Jurkat, Clone E6-1 (cell line): ENCODE measurements at regions not wholly inside any gene's neighbourhood (a gene's known extent, or its start where the extent isn't known, plus 50 kb on each side); places are given as distances from the start of the nearest gene placed in this dataset.

Source experiments
- DNase-seq: peaks from one replicate; pipeline ENCODE4 v3.0.0-alpha.2; 2011; ENCODE audit warnings: low read depth, low spot score
- H3K4me3 ChIP-seq: 2 replicates; pipeline ENCODE4 v1.5.1; 2011; ENCODE audit warnings: mild to moderate bottlenecking, low read length, control low read depth, moderate library complexity

DNA sequence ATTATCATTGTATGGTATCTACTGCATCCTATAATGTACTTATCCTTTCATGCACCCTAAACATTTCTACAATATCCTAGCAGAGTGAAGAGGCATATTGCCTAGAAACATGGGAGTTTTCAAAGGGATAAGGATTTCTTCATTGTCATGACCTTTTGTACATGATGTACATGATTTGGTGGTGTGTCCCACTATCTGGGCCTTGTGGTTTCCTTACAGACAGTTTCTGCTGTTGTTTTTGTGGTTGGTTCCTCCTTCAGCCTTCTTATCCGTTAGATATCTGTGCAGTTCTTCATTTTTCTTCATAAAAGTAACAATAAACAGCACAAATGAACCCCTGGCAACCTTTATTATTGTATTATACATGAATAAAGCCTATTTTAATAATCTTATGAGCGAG is 70.4 kb upstream of the BACH1 start:
- DNase-seq, result peak; percentile 21
- no peak overlapping the region for H3K4me3 ChIP-seq

DNA sequence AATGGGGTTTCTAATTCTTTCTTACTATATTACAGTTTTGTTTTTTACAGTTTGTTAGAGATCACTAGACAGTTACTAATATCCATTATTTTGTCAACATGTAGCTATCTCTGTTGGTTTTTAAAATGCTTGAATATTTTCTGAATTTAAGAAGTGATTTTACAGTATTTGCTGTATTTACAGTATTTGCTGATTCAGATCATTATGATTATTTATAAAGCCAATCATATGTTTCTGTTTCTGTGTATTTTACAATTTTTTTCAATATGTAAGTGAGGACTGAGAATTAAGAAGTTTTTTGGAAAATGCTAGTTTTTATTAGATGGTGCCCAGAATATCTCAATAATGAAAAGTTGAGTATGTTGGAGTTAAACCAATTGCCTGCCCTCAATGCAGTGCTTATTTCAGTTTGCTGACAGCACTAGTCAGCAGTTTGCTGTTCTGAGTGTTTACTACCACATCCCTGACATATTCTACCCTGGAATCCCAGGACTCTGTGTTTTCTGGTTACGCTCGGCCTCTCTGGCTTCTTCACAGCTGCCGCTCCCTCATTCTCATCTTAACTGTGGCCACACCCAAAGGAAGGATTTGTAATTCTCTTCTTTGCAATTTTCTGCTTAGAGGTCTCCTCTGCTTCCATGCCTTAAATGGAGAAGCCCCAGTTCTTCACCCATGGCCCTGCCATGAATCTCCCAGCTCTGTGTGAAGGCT is 68.0 kb upstream of the BACH1 start:
- no peak for DNase-seq
- no peak overlapping the region for H3K4me3 ChIP-seq

DNA sequence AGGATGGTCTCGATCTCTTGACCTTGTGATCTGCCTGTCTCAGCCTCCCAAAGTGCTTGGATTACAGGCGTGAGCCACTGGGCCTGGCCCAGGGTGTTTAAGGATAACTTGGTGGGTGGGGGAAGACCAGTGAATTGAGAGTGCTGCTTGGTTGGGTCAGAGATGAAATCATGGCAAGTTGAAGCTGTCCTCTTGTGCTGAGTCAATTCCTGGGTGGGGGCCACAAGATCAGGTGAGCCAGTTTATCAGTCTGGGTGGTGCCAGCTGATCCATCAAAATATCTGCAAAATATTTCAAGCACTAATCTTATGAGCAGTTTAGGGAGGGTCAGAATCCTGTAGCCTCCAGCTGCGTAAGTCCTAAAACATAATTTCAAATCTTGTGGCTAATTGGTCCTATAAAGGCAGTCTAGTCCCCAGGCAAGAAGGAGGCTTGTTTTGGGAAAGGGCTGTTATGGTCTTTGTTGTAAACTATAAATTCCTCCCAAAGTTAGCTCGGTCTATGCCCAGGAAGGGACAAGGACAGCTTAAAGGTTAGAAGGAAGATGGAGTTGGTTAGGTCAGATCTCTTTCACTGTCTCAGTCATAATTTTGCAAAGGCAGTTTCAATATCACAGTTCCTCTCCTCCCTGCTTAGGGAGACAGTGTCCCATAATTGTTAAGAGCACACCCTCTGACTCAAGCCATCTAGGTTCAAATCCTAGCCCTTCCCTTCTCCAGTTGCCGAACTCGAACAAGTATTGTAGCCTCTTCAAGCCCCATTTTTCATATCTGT is 66.8 kb upstream of the BACH1 start:
- H3K4me3 ChIP-seq, result no peak overlapping the region
- no peak for DNase-seq

DNA sequence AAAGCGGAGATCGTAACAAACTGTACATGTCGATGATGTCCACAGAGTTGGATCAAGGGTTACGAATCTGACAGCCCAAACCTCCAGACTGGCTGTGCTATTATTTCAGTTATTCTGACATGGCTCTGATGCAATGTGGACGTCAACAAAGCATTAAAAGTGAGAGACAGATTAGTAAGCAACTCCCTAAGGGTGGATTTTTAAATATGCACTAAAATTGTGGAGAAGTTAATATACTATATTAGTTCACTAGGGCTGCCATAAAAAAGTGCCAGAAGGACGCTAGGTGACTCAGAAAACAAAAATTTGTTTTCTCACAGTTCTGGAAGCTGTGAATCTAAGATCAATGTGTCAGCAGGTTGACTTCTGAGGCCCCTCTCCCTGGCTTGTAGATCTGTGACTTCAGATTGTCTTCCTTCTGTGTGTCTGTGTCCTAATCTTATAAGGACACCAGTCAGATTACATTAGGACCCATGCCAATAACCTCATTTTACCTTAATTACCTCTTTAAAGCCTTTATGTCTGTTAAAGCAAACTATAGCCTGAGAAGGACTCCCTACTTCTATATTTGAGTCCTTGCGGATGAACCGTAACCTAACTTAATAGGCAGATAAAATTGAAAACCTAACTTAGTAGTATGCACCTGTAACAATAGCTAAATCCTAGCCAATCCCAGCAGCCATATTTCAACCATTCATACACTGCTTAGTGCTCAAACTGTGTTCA is 66.0 kb upstream of the BACH1 start:
- DNase-seq, result no peak
- H3K4me3 ChIP-seq, result no peak overlapping the region

DNA sequence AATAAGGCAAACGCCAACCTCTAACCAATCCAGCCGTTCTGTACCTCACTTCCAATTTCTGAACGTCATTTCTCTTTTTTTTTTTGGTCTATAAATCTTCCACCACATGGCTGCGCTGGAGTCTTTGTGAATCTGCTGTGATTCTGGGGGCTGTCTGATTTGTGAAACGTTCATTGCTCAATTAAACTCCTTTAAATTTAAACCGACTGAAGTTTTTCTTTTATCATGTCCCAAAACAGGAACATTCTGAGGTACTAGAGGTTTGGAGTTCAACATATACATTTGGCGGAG is 65.5 kb upstream of the BACH1 start:
- DNase-seq, result no peak
- no peak overlapping the region for H3K4me3 ChIP-seq

DNA sequence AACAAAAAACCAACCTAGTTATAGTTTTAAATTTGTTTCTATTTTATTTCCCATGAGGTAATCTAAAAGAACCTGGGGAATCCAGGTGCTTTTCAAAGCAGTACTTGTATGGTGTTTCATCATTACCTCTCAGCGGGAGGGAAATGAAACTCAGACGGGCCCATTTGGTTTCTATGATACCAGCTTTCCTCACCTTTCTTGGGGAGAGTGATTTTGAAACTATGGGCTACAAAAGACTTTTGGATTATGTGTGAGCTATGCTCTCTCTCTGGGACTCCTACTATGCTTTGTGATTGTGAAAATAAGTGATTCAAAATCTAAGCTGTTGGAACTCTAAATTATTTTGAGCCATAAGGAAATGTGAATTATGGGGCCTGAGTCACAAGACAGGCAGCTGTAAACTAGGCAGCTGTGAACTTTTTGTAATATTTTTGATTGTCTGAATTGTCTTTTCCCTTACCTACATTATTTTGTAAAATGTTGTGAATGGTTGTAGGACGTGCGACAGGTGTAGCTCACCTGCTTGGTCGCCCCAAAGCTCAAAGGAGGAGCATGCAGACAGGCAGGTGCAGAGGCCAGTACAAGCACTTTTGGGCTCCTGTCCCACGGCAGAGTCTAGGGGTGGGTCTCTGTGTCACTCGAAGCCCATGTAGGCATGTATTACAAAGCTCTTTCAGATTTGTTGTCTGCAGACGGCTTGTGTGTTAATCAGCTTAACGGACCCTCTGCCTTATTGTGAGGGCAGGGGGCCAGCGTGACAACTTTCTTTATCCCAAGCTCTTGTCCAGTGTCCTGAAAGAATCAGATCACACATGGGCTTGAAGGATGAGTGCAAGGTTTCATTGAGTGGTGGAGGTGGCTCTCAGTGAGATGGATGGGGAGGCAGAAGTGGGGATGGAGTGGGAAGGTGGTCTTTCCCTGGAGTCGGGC is 64.8 kb upstream of the BACH1 start:
- DNase-seq, result no peak
- no peak overlapping the region for H3K4me3 ChIP-seq

DNA sequence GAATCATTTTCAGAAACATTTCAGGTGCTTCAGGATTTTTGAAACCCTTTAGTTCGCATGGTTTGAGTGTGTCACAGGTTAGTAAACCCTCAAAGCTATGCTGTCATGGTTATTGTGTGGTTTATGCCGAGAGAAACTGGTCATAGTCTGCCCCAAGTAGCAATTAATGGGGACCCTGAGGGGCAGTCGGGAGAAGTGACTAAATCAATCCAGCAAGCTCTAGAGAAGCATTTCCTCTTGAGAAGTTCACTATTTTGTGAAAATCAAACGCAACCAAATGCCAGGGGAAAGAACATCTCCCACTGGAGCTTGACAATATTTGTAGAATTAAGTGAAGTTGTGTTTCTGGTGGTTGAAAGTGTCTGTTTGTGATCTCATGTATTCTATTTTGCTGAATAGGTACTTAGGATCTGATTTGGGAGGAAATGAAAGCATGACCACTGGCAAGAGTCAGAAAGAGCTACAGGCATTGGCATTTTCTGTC is 63.0 kb upstream of the BACH1 start:
- no peak for DNase-seq

DNA sequence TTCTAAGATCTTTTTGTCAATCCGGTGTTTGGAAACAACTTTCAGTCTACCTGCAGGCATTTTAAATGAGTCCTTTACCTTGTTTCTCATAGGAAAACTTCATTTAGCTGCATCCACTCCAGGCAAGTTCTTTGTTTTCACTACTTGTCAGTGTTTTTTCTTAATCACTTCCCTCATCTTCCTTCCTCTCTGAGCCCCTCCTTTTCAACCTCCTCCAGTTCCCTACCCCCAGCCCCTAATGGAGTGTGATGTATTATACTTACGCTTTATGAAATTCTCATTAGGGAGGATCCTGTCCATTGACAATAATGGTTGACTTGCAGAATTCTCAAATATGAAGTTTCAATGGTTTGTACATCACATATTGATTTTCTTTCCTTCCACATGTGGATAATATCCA is 62.5 kb upstream of the BACH1 start:
- DNase-seq, result no peak
- no peak overlapping the region for H3K4me3 ChIP-seq

More for the DNA sequence above, 63.0 kb upstream of the BACH1 start:
- H3K4me3 ChIP-seq, result no peak overlapping the region

DNA sequence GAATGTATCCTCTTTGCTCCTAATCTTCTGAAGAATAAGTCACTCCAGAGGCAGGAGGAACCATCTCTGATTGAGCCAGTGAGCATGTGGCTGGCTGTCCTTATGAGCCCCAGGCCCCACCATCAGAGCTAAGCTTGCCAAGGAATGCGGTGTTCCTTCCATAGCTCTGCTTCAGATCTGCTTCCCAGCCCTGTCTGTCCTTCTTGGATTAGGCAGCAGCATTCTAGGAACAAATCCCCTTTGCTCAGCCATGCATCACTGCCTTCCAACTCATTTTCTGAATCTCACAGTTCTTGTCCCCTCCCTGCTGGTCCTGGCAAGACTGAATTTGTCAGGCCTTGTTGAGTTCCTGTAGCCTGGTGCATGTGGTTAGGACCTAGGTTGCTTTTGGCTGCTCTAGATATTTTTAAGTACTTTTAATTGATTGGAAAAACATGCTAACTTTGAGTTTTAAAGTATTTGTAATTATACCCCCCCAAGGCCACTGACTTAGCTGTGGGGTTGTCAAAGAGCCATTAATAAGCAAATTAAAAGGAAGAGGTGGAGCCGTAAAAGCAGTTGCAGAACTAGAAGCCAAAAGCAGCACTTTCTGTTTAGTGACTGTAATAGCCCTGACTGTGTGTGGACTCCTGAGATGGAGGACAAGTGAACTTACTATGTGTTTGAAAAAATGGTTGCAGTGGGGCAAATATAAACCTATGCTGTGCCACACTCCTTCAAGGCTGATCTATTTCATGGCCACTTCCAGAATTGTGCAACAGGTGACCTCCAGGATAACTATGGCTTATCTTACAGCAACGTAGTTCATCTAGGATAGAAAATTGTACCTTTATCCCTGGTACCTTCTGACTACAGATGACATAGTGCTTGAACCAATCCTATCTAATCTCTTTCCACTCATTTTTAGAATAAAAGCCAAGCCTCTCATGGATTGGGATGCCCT is 61.3 kb upstream of the BACH1 start:
- DNase-seq, result no peak
- no peak overlapping the region for H3K4me3 ChIP-seq

DNA sequence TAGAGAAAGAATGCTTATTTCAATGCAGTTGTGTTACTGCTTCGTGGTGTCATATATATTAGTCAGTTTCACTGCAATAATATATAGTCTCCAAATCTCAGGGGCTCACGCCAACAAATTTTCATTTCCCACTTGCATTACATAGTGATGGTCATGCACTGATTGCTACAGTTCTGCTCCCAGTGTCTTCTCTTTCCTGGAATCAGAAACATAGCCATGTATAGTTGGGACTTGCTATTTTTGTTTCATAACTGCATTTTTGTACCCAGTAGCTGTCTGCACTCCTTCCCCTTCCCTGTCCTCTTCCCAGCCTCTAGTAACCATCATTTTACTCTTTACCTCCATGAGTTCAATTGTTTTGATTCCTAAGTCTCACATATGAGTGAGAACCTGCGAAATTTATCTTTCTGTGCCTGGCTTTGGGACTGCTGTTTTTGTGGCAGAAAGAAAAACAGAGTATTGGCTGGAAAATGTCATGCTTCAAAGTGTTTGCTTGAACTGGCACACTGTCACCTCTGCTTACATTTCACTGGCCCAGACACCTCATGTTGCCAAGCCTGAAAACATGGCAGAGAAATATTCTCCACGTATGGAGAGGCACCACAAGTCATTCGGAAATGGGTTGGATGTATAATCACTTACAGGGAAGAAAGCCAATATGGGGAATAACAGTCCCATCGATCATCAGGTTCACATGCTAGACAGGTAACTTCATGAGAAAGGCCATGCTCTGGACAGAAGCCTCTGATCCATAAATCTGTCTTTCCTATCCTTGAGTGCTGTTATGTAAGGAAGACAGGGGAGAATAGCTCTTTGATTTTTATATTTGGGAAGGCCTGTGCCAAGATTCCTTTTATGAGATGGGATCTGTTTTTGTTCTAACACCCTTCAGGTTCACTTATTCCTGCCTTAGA is 60.4 kb upstream of the BACH1 start:
- no peak overlapping the region for H3K4me3 ChIP-seq
- DNase-seq, result no peak

DNA sequence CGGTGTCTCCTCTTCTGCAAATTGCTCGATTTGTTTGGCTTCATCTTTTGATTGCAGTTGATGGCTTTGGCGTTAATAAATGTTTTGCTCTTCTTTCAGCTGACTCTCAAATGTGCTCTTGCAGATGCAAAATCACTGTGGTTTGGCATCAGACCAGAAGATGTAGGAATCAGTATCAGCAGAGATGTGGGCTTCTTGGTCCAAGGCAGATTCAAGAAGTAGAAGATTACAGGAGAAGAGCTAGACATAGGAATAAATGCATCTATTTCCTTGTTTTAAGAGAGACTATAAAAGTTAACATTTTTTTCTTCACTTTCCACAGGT is 59.8 kb upstream of the BACH1 start:
- DNase-seq, result no peak
- H3K4me3 ChIP-seq, result no peak overlapping the region

DNA sequence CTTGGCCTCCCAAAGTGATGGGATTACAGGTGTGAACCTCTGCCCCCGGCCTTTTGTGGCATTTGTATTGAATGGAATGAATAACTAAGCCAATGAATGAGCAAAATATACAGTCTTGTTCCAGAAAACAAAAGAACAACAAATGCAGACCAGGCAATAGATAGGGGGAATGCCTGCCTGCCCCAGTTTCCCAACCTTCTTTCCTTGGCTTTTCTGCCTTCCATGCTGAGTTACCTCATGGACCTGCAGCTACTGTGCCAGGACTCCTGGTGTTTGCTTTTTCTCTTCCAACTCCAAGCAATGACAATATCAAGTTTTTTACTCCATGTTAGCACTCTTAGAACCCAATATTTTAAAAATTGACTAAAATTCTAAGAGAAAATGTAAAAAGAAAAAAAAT is 58.6 kb upstream of the BACH1 start:
- DNase-seq, result no peak
- no peak overlapping the region for H3K4me3 ChIP-seq

DNA sequence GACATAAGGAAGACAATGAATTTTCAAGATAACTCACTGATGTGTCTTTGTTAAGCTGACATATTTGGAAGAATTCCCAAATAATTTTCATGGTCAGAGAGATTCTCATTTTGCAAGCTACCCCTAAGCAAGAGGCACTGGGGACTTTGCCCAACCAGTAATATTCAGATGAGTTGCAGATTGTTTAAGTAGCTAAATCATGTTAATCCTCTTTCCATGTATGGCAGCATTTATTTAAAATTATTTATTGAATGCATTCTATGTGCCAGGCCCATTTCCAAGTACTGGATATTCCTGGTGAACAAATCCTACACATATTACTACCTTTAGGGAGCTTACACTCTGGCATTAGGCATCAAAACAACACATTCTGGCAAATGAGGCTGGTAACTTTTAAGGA is 56.5 kb upstream of the BACH1 start:
- DNase-seq, result no peak
- H3K4me3 ChIP-seq, result no peak overlapping the region

DNA sequence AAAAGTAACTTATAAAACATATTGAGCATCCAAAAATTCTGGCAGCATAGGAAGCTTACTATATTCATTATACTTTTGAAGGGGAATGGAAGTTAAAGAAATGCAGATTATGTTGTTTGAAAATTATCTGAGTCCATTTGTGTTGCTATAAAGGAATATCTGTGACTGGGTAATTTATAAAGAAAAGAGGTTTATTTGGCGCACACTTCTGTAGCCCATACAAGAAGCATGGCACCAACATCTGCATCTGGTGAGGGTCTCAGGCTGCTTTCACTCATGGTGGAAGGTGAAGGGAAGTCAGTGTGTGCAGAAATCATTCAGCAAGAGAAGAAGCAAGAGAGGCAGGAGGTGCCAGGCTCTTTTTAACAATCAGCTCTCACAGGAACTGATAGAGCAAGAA is 55.5 kb upstream of the BACH1 start:
- H3K4me3 ChIP-seq, result no peak overlapping the region
- DNase-seq, result no peak

DNA sequence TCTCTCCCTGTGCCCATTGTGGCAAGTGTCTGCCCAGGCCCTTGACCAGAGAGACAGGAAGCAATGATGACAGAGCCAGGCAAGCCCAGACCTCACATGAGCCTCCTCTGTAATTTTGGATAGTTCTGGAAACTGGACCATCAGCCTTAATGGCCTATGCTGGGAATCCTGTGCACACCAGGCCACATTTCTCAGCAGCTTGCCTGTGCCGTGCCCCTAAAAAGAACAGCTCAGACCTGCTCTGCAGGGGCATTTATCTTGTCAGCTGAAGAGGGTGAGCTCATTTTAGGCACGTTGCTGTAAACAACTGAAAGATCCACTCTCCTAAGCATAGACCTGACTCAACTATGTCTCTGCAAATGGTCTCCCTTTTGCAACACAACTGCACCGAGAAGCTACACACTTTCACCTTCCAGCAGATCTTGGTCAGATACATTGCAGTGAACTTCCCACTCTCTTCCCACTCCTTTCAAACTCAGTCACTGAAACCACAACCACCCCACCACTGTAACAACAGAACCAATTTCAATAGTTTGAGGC is 53.5 kb upstream of the BACH1 start:
- no peak overlapping the region for H3K4me3 ChIP-seq
- no peak for DNase-seq

DNA sequence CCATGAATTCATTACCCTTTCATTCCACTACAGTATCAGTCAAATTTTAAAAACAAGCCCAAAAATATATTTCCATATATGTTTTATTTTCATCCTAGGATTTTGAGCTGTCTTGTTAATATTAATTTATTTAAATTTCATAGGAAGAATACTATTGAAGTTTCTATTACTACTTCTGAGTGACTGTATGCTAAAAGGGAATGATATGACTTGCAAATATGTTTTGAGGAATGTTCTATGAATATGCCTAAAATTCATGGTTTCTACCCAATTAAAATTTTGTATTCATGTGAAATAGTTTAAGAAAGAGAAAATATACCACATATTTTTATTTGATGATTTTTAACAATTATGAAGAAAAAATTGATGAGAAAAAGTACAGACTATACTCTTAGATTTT is 52.9 kb upstream of the BACH1 start:
- no peak overlapping the region for H3K4me3 ChIP-seq
- DNase-seq, result no peak

DNA sequence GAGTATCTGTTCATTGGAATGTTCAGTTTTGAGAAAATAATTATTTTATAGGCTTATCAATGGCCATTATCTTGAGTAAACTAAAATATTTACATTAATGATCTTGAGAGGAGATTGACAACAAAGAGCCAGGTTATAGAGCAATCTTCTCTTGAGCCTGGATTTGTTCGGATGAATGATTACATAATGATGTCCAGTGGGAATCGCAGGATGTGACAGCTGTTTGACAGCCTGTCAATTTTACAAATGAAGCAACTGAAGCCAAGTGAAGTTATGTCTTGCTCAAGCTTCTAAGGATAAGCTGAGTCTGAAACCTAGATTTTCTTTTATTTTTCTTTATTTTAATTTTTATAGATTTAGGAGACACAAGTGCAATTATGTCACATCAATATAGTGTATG is 52.1 kb upstream of the BACH1 start:
- no peak overlapping the region for H3K4me3 ChIP-seq
- no peak for DNase-seq
